HG03460 (cell line): ENCODE measurements at regions not wholly inside any gene's neighbourhood (a gene's known extent, or its start where the extent isn't known, plus 50 kb on each side); places are given as distances from the start of the nearest gene placed in this dataset.
"Not testable (repeated sequence)": the region's sequence is repeated elsewhere in the genome, so short reads cannot be mapped to it uniquely, and the experiment has no call there.

Source experiments
- ATAC-seq: cut with Tn5 transposase; IDR thresholded peaks from one replicate; pipeline ENCODE4 v1.9.1; 2021; ENCODE audit not compliant: unreplicated experiment

DNA sequence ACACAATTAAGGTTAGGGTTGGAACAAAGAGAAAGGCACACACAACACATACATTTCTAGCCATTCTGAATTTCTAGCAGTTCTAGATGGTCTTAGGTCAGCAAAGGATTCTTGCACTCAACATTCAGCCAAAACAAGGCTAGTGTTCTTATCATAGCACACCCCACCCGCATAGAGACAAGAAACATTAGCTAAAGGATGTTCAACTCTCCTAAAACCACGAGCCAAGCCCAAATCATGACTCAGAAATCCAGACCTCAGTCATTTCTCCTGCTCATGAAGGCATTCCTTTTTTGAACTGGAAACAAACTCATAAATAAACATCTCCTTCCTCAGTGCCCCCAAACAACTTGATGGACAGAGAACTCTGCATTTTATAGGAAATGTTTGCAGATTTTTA is 293.0 kb upstream of the NOTCH2NLA start:
- not testable (repeated sequence) for ATAC-seq

DNA sequence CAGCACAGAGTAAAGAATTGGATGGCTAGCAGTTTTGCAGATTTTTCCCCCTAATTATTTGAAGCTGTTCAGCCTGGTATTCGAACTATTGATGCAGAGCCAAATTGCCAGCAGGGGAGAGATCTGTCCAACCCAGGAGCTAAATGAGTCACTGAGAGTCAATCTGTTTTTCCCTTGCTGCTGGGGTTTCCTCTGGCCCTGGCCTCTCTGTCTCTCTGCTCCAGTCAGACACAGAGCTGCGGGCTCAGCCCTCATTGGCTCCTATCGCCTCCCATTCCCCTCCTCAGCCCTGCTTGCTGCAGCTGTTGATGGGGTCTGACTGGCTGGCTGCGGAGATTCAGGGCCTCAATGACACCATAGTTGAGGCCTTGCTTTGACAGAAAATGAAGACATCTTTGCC is 284.9 kb upstream of the NOTCH2NLA start:
- not testable (repeated sequence) for ATAC-seq

DNA sequence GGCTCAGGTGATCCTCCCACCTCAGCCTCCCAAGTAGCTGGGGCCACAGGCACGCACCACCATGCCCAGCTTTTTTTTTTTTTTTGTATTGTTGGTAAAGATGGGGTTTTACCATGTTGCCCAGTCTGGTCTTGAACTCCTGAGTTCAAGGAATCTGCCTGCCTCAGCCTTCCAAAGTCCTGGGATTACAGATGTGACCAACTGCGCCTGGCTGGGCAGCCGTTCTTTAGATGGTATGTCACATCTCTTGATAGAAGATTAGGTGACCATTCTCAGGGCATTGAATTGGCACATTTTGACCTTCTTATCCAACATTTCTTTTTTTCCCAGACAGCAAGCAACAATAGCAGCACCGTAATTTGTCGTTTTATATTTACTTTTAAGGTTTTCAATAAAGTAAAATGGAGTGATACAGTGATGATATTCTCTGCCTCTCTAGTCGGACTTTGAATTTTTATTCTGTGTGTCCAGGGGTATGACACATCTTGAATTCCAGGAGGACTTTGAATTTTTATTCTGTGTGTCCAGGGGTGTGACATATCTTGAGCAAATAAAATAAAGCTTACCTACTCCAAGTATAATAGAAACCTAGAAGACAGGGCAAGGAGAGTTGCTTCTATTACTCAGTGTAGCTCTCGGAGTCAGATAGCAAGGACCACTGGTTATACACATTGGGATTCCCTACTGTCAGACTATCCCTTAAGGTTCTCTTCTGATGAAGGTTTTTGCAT is 282.4 kb upstream of the NOTCH2NLA start:
- ATAC-seq: not testable (repeated sequence)

GRCh38 chr1:146510248-146510983 is 281.6 kb upstream of the NOTCH2NLA start:
- not testable (repeated sequence) for ATAC-seq

GRCh38 chr1:146504121-146504520 is 275.3 kb upstream of the NOTCH2NLA start:
- not testable (repeated sequence) for ATAC-seq

- ATAC-seq: not testable (repeated sequence)
Observed at GRCh38 chr1:146487555-146487954, 258.7 kb upstream of the NOTCH2NLA start.

DNA sequence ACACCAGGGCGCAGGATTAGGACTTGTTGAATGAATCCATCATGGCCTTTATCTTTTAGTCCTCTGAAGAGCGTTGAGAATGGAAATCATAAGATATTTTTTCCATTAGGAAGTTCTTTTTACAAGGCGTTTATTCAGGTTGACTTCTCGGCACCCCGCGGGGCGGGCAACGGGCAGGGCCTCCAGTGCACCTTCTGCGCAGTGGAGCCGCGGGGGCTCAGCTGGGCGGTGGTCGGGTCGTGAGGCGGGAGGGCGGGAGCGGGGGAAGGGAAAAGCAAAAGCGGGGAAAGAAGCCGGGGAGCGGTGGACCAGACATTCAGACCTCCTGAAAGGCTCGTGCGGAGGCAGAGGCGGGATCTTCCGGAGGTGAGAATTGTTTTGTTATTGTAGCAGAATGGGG is 258.3 kb upstream of the NOTCH2NLA start:
- not testable (repeated sequence) for ATAC-seq

DNA sequence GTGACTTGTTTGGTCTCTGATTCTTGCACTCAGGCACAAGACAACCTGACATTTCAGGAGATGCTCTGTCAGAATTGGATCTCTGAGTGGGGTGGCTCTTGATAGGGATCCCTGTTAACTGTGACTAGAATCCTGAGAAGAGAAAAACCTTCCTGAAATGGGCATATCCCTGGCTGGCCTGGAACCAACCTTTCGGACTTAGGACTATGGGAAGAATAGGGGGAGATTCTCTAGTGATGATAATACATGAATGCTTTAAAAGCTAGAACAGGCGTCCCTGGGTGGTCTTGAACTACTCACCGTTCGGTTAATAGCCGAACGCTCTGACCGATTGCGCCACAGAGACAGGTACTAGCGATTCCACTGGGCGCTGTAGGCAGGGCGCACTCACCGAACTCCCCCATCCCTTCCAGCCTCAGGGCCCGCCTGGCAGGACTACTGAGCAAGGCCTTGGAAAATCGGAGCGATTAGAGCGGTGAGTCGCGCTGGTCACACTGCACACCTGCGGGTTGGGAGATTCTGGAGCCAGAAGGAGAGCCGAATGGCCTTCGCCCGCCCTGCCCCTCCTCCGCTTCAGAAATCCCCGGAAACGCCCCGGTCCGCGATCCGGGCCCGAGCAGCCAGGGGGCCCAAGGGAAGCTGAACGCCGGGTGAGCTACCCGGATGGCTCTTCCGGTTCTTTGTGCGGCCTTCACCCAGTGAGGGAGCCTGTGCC is 257.6 kb upstream of the NOTCH2NLA start:
- not testable (repeated sequence) for ATAC-seq

DNA sequence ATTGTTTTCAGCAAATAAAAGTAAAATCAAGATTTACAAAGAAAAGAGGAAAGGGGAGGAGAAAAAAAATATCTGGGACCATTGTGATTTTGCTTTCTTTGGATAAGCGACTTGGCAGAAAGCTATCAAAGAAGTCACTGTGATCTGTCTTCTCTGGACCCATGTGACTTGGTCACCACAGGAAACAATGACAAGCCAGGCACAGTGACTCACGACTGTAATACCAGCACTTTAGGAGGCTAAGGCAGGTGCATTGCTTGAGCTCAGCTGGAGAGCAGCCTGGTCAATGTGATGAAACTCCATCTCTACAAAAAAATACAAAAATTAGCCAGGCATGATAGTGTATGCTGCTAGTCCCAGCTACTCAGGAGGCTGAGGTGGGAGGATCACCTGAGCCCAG is 255.4 kb upstream of the NOTCH2NLA start:
- ATAC-seq: not testable (repeated sequence)

DNA sequence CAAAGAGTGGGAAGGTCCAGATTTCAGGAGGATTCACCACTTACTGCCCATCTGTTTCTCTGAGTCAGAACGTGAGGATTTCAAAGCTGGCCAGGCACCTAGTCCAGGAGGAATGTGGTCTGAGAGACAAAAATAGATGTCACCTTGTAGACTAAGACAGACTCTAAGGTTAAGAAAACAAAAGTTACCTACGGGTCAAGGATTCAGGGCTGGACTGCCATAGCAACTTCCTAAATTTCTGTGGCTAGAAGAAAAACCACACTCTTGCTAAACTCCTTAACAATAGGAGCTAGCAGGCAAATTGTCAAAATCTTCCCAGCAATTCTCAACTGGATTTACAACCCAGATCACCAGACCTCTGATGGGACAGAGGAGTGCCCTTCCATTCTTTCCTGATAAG is 250.4 kb upstream of the NOTCH2NLA start:
- ATAC-seq: not testable (repeated sequence)

DNA sequence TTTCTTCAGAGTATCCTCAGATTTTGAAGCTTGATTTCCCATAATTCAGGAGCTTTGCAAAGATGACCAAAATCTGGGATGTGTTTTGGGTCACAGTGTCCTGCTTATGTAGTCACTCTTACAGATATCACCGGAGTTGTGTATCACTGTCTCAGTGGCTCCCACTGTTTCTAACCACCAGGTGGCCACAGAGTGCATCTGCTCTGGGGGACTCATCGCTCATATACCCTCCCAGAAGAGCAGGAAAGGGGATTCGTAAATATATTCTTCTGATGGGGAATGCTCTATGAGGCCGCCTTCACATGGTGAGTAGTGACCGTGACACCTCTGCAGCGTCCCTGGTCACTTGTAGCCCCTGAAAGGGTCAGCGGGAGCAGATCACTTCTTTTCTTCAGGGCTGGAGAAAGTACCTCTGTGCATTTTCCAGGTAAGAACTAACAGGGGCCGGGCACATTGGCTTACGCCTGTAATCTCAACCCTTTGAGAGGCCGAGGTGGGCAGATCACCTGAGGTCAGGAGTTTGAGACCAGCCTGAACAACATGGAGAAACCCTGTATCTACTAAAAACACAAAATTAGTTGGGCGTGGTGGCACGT is 249.4 kb upstream of the NOTCH2NLA start:
- ATAC-seq: not testable (repeated sequence)

GRCh38 chr1:146475086-146475485 is 246.3 kb upstream of the NOTCH2NLA start:
- not testable (repeated sequence) for ATAC-seq

DNA sequence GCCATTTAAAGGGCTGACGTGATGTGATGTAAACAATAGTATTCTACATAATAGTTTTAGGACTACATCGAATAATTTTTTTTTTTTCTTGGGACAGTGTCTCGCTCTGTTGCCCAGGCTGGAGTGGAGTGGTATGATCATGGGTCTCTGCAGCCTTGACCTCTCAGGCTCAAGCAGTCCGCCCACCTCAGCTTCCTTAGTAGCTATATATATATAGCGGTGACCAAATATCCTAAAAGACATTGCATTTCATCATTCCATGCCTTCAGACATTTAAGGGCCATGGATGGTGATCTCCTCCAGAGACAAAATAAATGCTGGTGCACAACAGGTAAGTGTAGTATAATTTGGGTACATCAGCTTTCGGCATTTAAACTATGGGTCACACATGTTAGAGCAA is 245.4 kb upstream of the NOTCH2NLA start:
- not testable (repeated sequence) for ATAC-seq

DNA sequence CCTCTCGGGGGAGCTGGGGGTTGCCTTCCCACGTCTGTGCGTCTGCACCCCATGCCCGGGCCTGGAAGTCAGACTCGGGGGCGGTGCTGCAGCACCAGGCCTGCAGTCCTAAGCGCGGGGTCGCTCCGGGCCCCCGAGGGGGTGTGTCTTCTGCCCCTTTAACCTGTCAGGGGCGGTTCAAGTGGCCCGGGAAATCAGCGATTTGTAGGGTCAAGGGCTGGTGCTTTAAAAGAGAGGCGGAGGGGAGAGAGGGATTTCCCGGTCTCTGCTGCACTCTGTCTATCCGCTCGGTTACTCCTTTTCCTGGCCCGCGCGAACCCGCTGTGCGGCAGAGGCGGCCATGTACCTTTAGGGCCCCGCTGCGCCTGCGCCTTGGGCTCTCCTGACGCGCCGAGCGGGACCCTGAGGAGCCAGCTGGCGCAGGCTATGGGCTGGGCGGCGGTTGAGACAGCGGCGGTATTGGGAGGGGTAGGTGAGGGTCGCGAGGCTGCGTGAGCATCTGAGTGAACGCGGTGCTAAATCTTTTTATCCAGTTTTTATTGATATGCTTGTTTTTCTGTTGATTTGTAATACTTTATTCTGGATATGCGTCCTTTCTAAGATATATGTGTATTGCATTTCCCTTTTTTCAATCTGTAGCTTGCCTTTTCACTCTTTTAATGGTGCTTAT is 243.5 kb upstream of the NOTCH2NLA start:
- peak; percentile 81 for ATAC-seq

GRCh38 chr1:146459939-146460338 is 231.1 kb upstream of the NOTCH2NLA start:
- ATAC-seq: not testable (repeated sequence)

- not testable (repeated sequence) for ATAC-seq
Observed at GRCh38 chr1:146459308-146459707, 230.5 kb upstream of the NOTCH2NLA start.

DNA sequence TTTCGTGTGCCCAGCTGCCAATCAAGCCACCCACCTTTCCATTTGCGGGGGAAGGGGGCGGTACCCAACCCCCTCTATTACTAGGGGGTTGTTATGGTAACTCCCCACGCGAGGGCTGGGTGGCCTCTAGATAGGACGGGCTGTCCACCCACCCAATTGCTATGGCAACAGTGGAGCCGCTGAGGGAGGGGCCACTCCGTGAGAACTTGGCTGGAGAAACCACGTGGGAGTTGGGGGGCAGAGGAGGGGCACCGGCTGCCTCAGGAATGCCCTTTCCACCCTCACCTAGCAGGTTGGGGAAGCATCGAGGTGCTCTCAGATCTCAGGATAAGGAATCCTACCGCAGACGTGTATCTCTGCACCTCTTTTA is 220.0 kb upstream of the NOTCH2NLA start:
- not testable (repeated sequence) for ATAC-seq

GRCh38 chr1:146448212-146448876 is 219.5 kb upstream of the NOTCH2NLA start:
- not testable (repeated sequence) for ATAC-seq

DNA sequence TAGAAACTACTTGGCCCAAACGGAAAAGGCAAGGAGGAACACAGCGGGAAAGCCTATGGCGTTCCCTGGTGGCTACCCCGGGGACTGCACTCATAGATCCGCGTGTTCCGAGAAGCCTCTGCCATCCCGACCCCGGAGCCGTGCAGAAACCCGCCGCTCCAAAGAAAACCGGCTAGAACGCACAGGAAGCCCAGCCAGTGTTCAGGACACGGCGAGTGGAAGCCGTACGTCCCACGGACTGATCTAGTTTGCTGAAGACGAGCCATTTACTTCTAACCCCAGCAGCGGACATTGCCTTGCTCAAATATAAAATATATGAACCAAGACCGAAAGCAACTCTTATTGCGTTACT is 215.0 kb upstream of the NOTCH2NLA start:
- not testable (repeated sequence) for ATAC-seq
